DND-41 (cell line): ENCODE measurements at regions not wholly inside any gene's neighbourhood (a gene's known extent, or its start where the extent isn't known, plus 50 kb on each side); places are given as distances from the start of the nearest gene placed in this dataset.
"Not testable (repeated sequence)": the region's sequence is repeated elsewhere in the genome, so short reads cannot be mapped to it uniquely, and the experiment has no call there.

Source experiments
- ATAC-seq: fragments of 200-7000 bp; cut with Tn5 transposase; 3 replicates; pipeline ENCODE4 v1.9.1; 2021; ENCODE audit warnings: low read depth; ENCODE audit not compliant: insufficient read depth
- DNase-seq: peaks from one replicate; pipeline ENCODE4 v3.0.0-alpha.2; 2020
- H2AFZ ChIP-seq: 2 replicates; pipeline ENCODE4 v1.6.0; 2012; ENCODE audit warnings: low read depth, low read length
- H3K27ac ChIP-seq: 2 replicates; pipeline ENCODE4 v1.5.1; 2012; ENCODE audit warnings: low read length, inconsistent platforms
- H3K27me3 ChIP-seq: fragments of 200-600 bp; sonication (generic); 2 replicates; pipeline ENCODE4 v1.6.0; 2012; ENCODE audit warnings: low read length, mild to moderate bottlenecking, inconsistent platforms; ENCODE audit not compliant: insufficient read depth, poor library complexity
- H3K36me3 ChIP-seq: 2 replicates; pipeline ENCODE4 v1.5.1; 2012; ENCODE audit warnings: low read length, inconsistent platforms; ENCODE audit not compliant: insufficient read depth
- H3K4me1 ChIP-seq: 2 replicates; pipeline ENCODE4 v1.5.1; 2012; ENCODE audit warnings: mild to moderate bottlenecking, low read length; ENCODE audit not compliant: insufficient read depth
- H3K4me2 ChIP-seq: 2 replicates; pipeline ENCODE4 v1.6.0; 2012; ENCODE audit warnings: mild to moderate bottlenecking, moderate library complexity, low read length, inconsistent platforms; ENCODE audit not compliant: insufficient read depth
- H3K4me3 ChIP-seq, 2 experiments: fragments of 200-600 bp in 1 of 2; shearing (Covaris generic) in 1 of 2; 2 replicates each; pipeline ENCODE4 v1.5.1; 2012 to 2016; ENCODE audit warnings: inconsistent platforms in 2 of 2, low read length in 2 of 2, mild to moderate bottlenecking in 2 of 2, low read depth in 1 of 2, moderate library complexity in 1 of 2
- H3K79me2 ChIP-seq: 2 replicates; pipeline ENCODE4 v1.6.0; 2012; ENCODE audit warnings: low read length, inconsistent platforms; ENCODE audit not compliant: insufficient read depth
- H3K9ac ChIP-seq: 2 replicates; pipeline ENCODE4 v1.6.0; 2012; ENCODE audit warnings: low read depth, mild to moderate bottlenecking, inconsistent platforms, low read length, moderate library complexity
- H3K9me3 ChIP-seq: 2 replicates; pipeline ENCODE4 v1.5.1; 2012; ENCODE audit warnings: low read length, moderate library complexity, mild to moderate bottlenecking, inconsistent platforms; ENCODE audit not compliant: insufficient read depth, severe bottlenecking
- H4K20me1 ChIP-seq: 2 replicates; pipeline ENCODE4 v1.6.0; 2012; ENCODE audit warnings: low read length; ENCODE audit not compliant: insufficient read depth
- CTCF ChIP-seq: IDR thresholded peaks from 2 replicates; pipeline ENCODE4 v1.5.1; 2012; ENCODE audit warnings: borderline replicate concordance, low read length, moderate library complexity, mild to moderate bottlenecking; ENCODE audit not compliant: poor library complexity, severe bottlenecking; ENCODE audit errors: extremely low read depth
- EZH2 ChIP-seq: IDR thresholded peaks from 3 replicates; pipeline ENCODE4 v1.6.1; 2012; ENCODE audit warnings: borderline replicate concordance, low read depth, mild to moderate bottlenecking, moderate library complexity, low read length, inconsistent platforms; ENCODE audit not compliant: severe bottlenecking

- Histone ChIP-seq H3K27ac (no peak overlapping the region), H2AFZ (no peak overlapping the region), H4K20me1 (no peaks in the 10 kb centered on the region), H3K27me3 (no peaks in the 10 kb centered on the region), H3K36me3 (no peaks in the 10 kb centered on the region), H3K4me1 (no peaks in the 10 kb centered on the region), H3K79me2 (no peaks in the 10 kb centered on the region), H3K4me2 (no peak overlapping the region), H3K4me3 (no peak overlapping the region), H3K9ac (no peak overlapping the region), H3K9me3 (no peaks in the 10 kb centered on the region)
- DNase-seq (no peak), ATAC-seq (no peak)
- TF ChIP-seq CTCF (no peak), EZH2 (no peak)
Observed at GRCh38 chr15:84391191-84391590, 155.6 kb downstream of the GOLGA6L4 start.

- H3K9me3 ChIP-seq, H3K27ac ChIP-seq, H4K20me1 ChIP-seq, H3K4me1 ChIP-seq, H3K9ac ChIP-seq, H3K4me3 ChIP-seq, H3K79me2 ChIP-seq, DNase-seq, ATAC-seq, H3K27me3 ChIP-seq, H3K36me3 ChIP-seq, H3K4me2 ChIP-seq, H2AFZ ChIP-seq: not testable (repeated sequence)
Observed at GRCh38 chr15:84392020-84392419, 156.4 kb downstream of the GOLGA6L4 start.

- H3K27ac ChIP-seq, H3K36me3 ChIP-seq, DNase-seq: not testable (repeated sequence)
Observed at GRCh38 chr15:84393386-84393936, 157.9 kb downstream of the GOLGA6L4 start.

DNA sequence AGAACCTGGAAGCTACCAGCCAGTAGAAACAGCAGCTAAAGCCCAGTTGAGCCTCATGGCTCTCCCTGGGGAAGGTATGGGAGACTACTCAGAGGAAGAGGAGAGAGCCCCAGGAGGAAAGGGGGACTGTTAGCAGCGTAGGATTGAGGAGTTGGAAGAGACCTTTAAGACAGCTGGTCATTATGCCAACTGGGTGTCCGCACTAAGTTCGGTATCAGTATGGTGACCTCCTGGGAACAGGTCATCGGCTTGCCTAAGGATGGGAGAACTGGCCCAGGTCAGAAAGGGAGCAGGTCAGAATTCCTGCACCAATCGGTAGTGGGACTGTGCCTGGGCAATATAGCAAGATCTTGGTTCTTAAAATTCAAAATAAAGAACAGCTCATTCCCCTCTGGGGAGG is 158.4 kb downstream of the GOLGA6L4 start:
- H3K36me3 ChIP-seq, H4K20me1 ChIP-seq, H2AFZ ChIP-seq, H3K4me2 ChIP-seq, H3K4me1 ChIP-seq, H3K27ac ChIP-seq, H3K4me3 ChIP-seq, H3K9ac ChIP-seq, ATAC-seq, H3K9me3 ChIP-seq, DNase-seq, H3K27me3 ChIP-seq, H3K79me2 ChIP-seq: not testable (repeated sequence)

More at GRCh38 chr15:84393386-84393936, 157.9 kb downstream of the GOLGA6L4 start:
- H3K9ac ChIP-seq, H3K4me3 ChIP-seq, H3K27me3 ChIP-seq, ATAC-seq, H3K4me2 ChIP-seq, H2AFZ ChIP-seq, H4K20me1 ChIP-seq, H3K79me2 ChIP-seq, H3K4me1 ChIP-seq, H3K9me3 ChIP-seq: not testable (repeated sequence)

DNA sequence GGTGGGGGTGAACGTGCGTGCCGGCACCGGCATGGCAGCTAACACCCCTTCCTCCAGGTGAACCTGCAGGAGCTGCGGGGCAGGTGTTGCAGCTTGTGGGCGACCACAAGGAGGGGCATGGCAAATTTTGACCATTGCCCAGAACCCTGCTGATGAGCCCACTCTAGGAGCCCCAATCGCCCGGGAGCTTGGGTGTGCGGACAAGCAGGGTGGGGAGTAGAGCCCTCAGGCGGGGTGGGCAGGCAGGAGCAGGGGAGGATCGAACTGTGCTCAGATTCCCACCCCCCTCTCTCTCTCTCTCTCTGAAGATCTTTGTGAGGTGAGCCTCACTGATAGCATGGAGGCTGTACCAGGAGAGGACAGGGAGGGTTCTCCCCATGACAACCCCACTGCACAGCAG is 159.8 kb downstream of the GOLGA6L4 start:
- not testable (repeated sequence) for H3K9me3 ChIP-seq, H3K9ac ChIP-seq, ATAC-seq, DNase-seq, H3K4me3 ChIP-seq, H3K79me2 ChIP-seq, H4K20me1 ChIP-seq, H3K27ac ChIP-seq, H2AFZ ChIP-seq, H3K4me1 ChIP-seq, H3K4me2 ChIP-seq, H3K27me3 ChIP-seq, H3K36me3 ChIP-seq

GRCh38 chr15:84395881-84396280 is 160.3 kb downstream of the GOLGA6L4 start:
- not testable (repeated sequence) for ATAC-seq, H4K20me1 ChIP-seq, H3K79me2 ChIP-seq, H3K4me3 ChIP-seq, H3K27ac ChIP-seq, H3K4me1 ChIP-seq, H3K9ac ChIP-seq, H3K9me3 ChIP-seq, DNase-seq, H3K4me2 ChIP-seq, H3K36me3 ChIP-seq, H3K27me3 ChIP-seq, H2AFZ ChIP-seq

- H3K4me3 ChIP-seq, H3K27ac ChIP-seq, H3K27me3 ChIP-seq, H2AFZ ChIP-seq, H3K4me1 ChIP-seq, H3K4me2 ChIP-seq, H3K79me2 ChIP-seq, H3K9me3 ChIP-seq, H3K9ac ChIP-seq, H4K20me1 ChIP-seq, H3K36me3 ChIP-seq, DNase-seq, ATAC-seq: not testable (repeated sequence)
Observed at GRCh38 chr15:84397066-84397465, 161.5 kb downstream of the GOLGA6L4 start.
